Left lung (tissue), 4 donors: ENCODE measurements at regions not wholly inside any gene's neighbourhood (a gene's known extent, or its start where the extent isn't known, plus 50 kb on each side); places are given as distances from the start of the nearest gene placed in this dataset.

Experiments
- ATAC-seq: fragments of 200-7000 bp; cut with Tn5 transposase; one replicate; pipeline ENCODE4 v1.9.1; 2020; ENCODE audit warnings: moderate library complexity
- DNase-seq, 4 donors: peaks; one replicate each; pipeline ENCODE4 v3.0.0-alpha.2; 2013 to 2020
- H3K27ac ChIP-seq, 2 donors: fragments of 200-600 bp; sonication (generic) in 1 of 2; one replicate each; pipeline versions ENCODE4 v1.5.0 to v1.8.0; 2020 to 2021
- H3K27me3 ChIP-seq, 2 donors: fragments of 200-600 bp; sonication (generic) in 1 of 2; one replicate each; pipeline versions ENCODE4 v1.5.0 to v1.8.0; 2020 to 2021
- H3K36me3 ChIP-seq, 2 donors: fragments of 200-600 bp; sonication (generic) in 1 of 2; one replicate each; pipeline versions ENCODE4 v1.5.0 to v1.8.0; 2020 to 2021
- H3K4me1 ChIP-seq, 2 donors: fragments of 200-600 bp; one replicate each; pipeline ENCODE4 v1.8.0; 2021
- H3K4me3 ChIP-seq, 2 donors: fragments of 200-600 bp; sonication (generic) in 1 of 2; one replicate each; pipeline versions ENCODE4 v1.5.0 to v1.8.0; 2020 to 2021; ENCODE audit warnings: mild to moderate bottlenecking in 1 of 2
- H3K9me3 ChIP-seq, 2 donors: fragments of 200-600 bp; sonication (generic) in 1 of 2; one replicate each; pipeline versions ENCODE4 v1.5.0 to v1.8.0; 2020 to 2021
- CTCF ChIP-seq, 2 donors: fragments of 200-600 bp; sonication (generic) in 1 of 2; IDR thresholded peaks; one replicate each; pipeline versions ENCODE4 v1.5.0 to v1.8.0; 2021; ENCODE audit warnings: antibody characterized with exemption in 2 of 2
- intact Hi-C, 2 donors: fragments of 100-400 bp; cut with DNase I; formaldehyde crosslinking; loops; one replicate each; pipeline versions ENCODE4 v1.11.2 to v1.14.2; 2022
- donor health status: DM: no; HTN: yes; CAD: no.
- donor health status: DM: no; HTN: no; CAD: no.

DNA sequence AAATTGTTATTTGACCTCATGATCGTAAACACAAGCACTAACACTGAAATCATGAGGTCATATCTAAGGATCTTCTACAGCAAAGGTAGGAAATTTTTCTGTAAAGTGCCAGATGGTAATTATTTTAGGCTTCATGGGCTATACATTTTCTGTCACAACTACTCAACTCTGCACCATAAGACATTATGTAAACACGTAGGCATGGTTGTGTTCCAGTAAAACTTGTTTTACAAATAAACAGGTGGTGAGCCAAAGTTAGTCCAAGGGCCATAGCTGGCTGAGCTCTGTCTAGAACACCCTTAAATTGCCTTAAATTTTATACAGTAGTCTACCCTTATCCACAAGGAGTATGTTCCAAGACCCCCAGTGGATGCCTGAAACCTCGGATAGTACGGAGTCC lies 147.3 kb upstream of the CYP1B1 start:
- Histone ChIP-seq H3K4me1 (peaks cover 0 to 5% of the 10 kb centered on the region in 2 donors), H3K9me3 (no peaks in the 10 kb centered on the region), H3K4me3 (no peak overlapping the region), H3K27me3 (peaks cover 0 to 4% of the 10 kb centered on the region in 2 donors), H3K27ac (no peak overlapping the region), H3K36me3 (no peaks in the 10 kb centered on the region)
- DNase-seq (no peak), ATAC-seq (no peak)
- intact Hi-C loops = no loop called here
- no peak for TF ChIP-seq CTCF (IDR thresholded peaks at IDR 0.05)

DNA sequence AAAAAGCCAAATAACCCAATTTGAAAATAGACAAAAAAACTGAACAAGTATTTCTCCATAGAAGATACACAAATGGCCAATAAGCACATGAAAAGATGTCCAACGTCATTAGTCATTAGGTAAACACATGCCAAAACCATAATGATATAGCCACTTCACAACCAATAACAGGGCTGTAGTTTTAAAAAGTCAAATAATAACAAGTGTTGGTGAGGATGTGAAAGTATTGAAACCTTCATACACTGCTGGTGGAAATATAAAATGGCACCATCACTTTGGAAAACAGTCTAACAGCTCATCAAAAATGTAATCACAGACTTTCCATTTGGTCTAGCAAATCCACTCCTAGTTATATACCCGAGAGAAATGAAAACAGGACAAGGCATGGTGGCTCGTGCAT lies 144.2 kb upstream of the CYP1B1 start:
- peaks cover 0 to 11% of the 10 kb centered on the region in 2 donors for H3K4me1 ChIP-seq
- no peak overlapping the region for H3K27ac ChIP-seq
- H3K4me3 ChIP-seq = no peak overlapping the region
- no peaks in the 10 kb centered on the region for H3K9me3 ChIP-seq
- peaks cover 0 to 6% of the 10 kb centered on the region in 2 donors for H3K27me3 ChIP-seq
- no peak for TF ChIP-seq CTCF (IDR thresholded peaks at IDR 0.05)
- intact Hi-C loops = no loop called here
- ATAC-seq (no peak), DNase-seq (no peak)
- H3K36me3 ChIP-seq = no peaks in the 10 kb centered on the region

DNA sequence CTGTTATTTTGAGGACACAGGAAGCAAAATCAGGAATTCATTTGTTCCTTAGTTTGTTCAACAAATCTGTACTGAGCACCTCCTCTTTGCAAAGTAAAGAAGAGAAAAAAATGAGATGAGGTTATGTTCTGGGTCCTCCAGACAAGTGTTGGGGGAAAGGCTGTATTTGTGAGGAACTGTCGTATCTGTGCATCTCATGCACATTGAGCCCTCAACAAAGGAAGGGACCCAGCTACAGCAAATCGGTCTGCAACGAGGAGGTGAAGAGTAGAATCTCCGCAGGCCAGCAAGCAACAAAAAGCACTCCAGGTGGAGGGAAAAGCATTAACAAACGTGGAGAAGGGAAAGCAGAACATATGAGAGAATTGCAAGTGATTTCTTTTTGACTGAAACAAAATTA lies 143.0 kb upstream of the CYP1B1 start:
- H3K27me3 ChIP-seq = peaks cover 0 to 6% of the 10 kb centered on the region in 2 donors

GRCh38 chr2:38218591-38218991 lies 142.6 kb upstream of the CYP1B1 start:
- TF ChIP-seq CTCF (IDR thresholded peaks at IDR 0.05) = no peak
- intact Hi-C loops = no loop called here
- DNase-seq = peak in 2 of 4 donors; percentile 40 to 49

More for the DNA sequence above, 143.0 kb upstream of the CYP1B1 start:
- no peaks in the 10 kb centered on the region for H3K36me3 ChIP-seq
- no peak overlapping the region for H3K4me3 ChIP-seq
- intact Hi-C loops = no loop called here
- no peak overlapping the region for H3K27ac ChIP-seq
- H3K9me3 ChIP-seq = no peaks in the 10 kb centered on the region
- TF ChIP-seq CTCF (IDR thresholded peaks at IDR 0.05) = no peak
- ATAC-seq (no peak), DNase-seq (no peak)
- H3K4me1 ChIP-seq = peaks cover 0 to 20% of the 10 kb centered on the region in 2 donors

GRCh38 chr2:38217401-38218188 lies 141.6 kb upstream of the CYP1B1 start:
- Histone ChIP-seq H3K4me1 (peaks cover 0 to 30% of the 10 kb centered on the region in 2 donors), H3K36me3 (no peaks in the 10 kb centered on the region), H3K4me3 (no peak overlapping the region), H3K9me3 (no peaks in the 10 kb centered on the region), H3K27me3 (peaks cover 0 to 6% of the 10 kb centered on the region in 2 donors), H3K27ac (no peak overlapping the region)
- ATAC-seq = no peak
- TF ChIP-seq CTCF (IDR thresholded peaks at IDR 0.05) = no peak
- intact Hi-C loops = no loop called here
- DNase-seq = no peak

More at GRCh38 chr2:38218591-38218991, 142.6 kb upstream of the CYP1B1 start:
- Histone ChIP-seq H3K4me1 (peaks cover 0 to 24% of the 10 kb centered on the region in 2 donors), H3K36me3 (no peaks in the 10 kb centered on the region), H3K9me3 (no peaks in the 10 kb centered on the region), H3K27me3 (peaks cover 0 to 6% of the 10 kb centered on the region in 2 donors), H3K4me3 (no peak overlapping the region), H3K27ac (no peak overlapping the region)
- ATAC-seq = no peak
